Endothelial cell of umbilical vein (primary cell): ENCODE measurements at regions not wholly inside any gene's neighbourhood (a gene's known extent, or its start where the extent isn't known, plus 50 kb on each side); places are given as distances from the start of the nearest gene placed in this dataset.

Experiments
- BruUV-seq: library from RNA; stranded (reverse); fragments of 400-500 nt; replicated peaks from 2 replicates; lab custom pipeline; 2021; lab: Mats Ljungman, UMichigan
- CTCF ChIA-PET: fragments of 300-600, 350-600 bp; sonication (Branson Sonifier 250); formaldehyde crosslinking; loops from one replicate; lab custom pipeline; 2021; ENCODE audit warnings: antibody characterized with exemption, inconsistent platforms; lab: Charles Lee
- POLR2A ChIA-PET: fragments of 300-600, 350-600 bp; sonication (Branson Sonifier 250); formaldehyde crosslinking; loops from one replicate; lab custom pipeline; 2021; ENCODE audit warnings: antibody characterized with exemption, inconsistent platforms; lab: Charles Lee
- DNase-seq: peaks from one replicate; pipeline ENCODE4 v3.0.0-alpha.2; 2011; ENCODE audit warnings: low read depth, low spot score
- FAIRE-seq: peaks from 2 replicates; lab custom pipeline; 2011; peaks lifted over from hg19 to GRCh38; lab: Jason Lieb, UNC
- H2AFZ ChIP-seq: 2 replicates; pipeline ENCODE4 v1.6.0; 2012; ENCODE audit warnings: low read depth, low read length, control low read depth, inconsistent platforms
- H3K27ac ChIP-seq: 2 replicates; pipeline ENCODE4 v1.5.1; 2011; ENCODE audit warnings: low read depth, mild to moderate bottlenecking, control low read depth, low read length, moderate library complexity; ENCODE audit not compliant: insufficient read depth
- H3K27me3 ChIP-seq, 2 experiments: 2 replicates each; pipeline versions ENCODE4 v1.6.0 to v1.6.1; 2011; ENCODE audit warnings: low read length in 2 of 2, mixed read lengths in 1 of 2; ENCODE audit not compliant: control insufficient read depth in 2 of 2, insufficient read depth in 2 of 2
- H3K36me3 ChIP-seq, 2 experiments: 2 replicates in 1 of 2; 3 replicates in 1 of 2; pipeline ENCODE4 v1.5.1; 2011; ENCODE audit warnings: low read length in 2 of 2, mild to moderate bottlenecking in 1 of 2, moderate library complexity in 1 of 2; ENCODE audit not compliant: control insufficient read depth in 2 of 2, insufficient read depth in 2 of 2; ENCODE audit errors: extremely low read depth in 1 of 2
- H3K4me1 ChIP-seq: 3 replicates; pipeline ENCODE4 v1.5.1; 2011; ENCODE audit warnings: mild to moderate bottlenecking, low read length; ENCODE audit not compliant: control insufficient read depth, insufficient read depth; ENCODE audit errors: extremely low read depth
- H3K4me2 ChIP-seq: 2 replicates; pipeline ENCODE4 v1.6.1; 2011; ENCODE audit warnings: low read length, control low read depth, mixed read lengths; ENCODE audit not compliant: insufficient read depth
- H3K4me3 ChIP-seq, 3 experiments: fragments of 200-600 bp in 1 of 3; sonication (generic), shearing (Covaris generic) in 1 of 3; replicated peaks in 1 of 3; 2 replicates each; pipeline ENCODE4 v1.5.1; 2011 to 2016; ENCODE audit warnings: control low read depth in 3 of 3, low read length in 3 of 3, mild to moderate bottlenecking in 2 of 3, inconsistent platforms in 1 of 3, low read depth in 1 of 3, moderate library complexity in 1 of 3; ENCODE audit not compliant: insufficient read depth in 1 of 3
- H3K79me2 ChIP-seq: 2 replicates; pipeline ENCODE4 v1.6.0; 2012; ENCODE audit warnings: low read length, inconsistent platforms; ENCODE audit not compliant: control insufficient read depth, insufficient read depth
- H3K9ac ChIP-seq: replicated peaks from 2 replicates; pipeline ENCODE3; 2011; ENCODE audit warnings: low read length, control low read depth; ENCODE audit not compliant: insufficient read depth; ENCODE audit errors: extremely low read depth
- H3K9me1 ChIP-seq: replicated peaks from 3 replicates; pipeline ENCODE4 v1.6.0; 2011; ENCODE audit warnings: mild to moderate bottlenecking, low read length; ENCODE audit not compliant: control insufficient read depth, insufficient read depth; ENCODE audit errors: extremely low read depth
- H3K9me3 ChIP-seq: replicated peaks from 2 replicates; pipeline ENCODE4 v1.5.1; 2012; ENCODE audit warnings: low read length, inconsistent platforms; ENCODE audit not compliant: control insufficient read depth, insufficient read depth
- H4K20me1 ChIP-seq: replicated peaks from 2 replicates; pipeline ENCODE3; 2011; ENCODE audit warnings: mild to moderate bottlenecking, low read length; ENCODE audit not compliant: control insufficient read depth, insufficient read depth; ENCODE audit errors: extremely low read depth
- CTCF ChIP-seq, 2 donors: IDR thresholded peaks; 1 replicate in 1 of 2; 2 replicates in 1 of 2; pipeline ENCODE4 v1.5.1; 2011; ENCODE audit warnings: low read length in 2 of 2, mild to moderate bottlenecking in 2 of 2, moderate library complexity in 2 of 2, control low read depth in 1 of 2, inconsistent platforms in 1 of 2, low read depth in 1 of 2; ENCODE audit not compliant: insufficient read depth in 1 of 2; ENCODE audit errors: extremely low read depth in 1 of 2
- EZH2 ChIP-seq: IDR thresholded peaks from 2 replicates; pipeline ENCODE4 v1.6.1; 2012; ENCODE audit warnings: borderline replicate concordance, low read depth, mild to moderate bottlenecking, moderate library complexity, low read length, inconsistent platforms; ENCODE audit not compliant: severe bottlenecking
- FOS ChIP-seq: IDR thresholded peaks from 2 replicates; pipeline ENCODE4 v1.6.1; 2011; ENCODE audit warnings: mild to moderate bottlenecking, low read length, moderate library complexity, borderline replicate concordance; ENCODE audit not compliant: insufficient read depth
- GATA2 ChIP-seq: IDR thresholded peaks from 2 replicates; pipeline ENCODE4 v1.7.0; 2011; ENCODE audit warnings: low read depth, mild to moderate bottlenecking, moderate library complexity, mixed read lengths, low read length; ENCODE audit not compliant: insufficient read length, insufficient read depth
- JUN ChIP-seq: IDR thresholded peaks from 2 replicates; pipeline ENCODE4 v1.6.1; 2011; ENCODE audit warnings: borderline replicate concordance, low read depth; ENCODE audit not compliant: insufficient read length, insufficient read depth
- MYC ChIP-seq: IDR thresholded peaks from one replicate; pipeline ENCODE4 v1.6.1; 2011; ENCODE audit warnings: mild to moderate bottlenecking, low read depth, low read length
- POLR2A ChIP-seq: IDR thresholded peaks from 2 replicates; pipeline ENCODE4 v1.6.1; 2012; ENCODE audit warnings: low read depth, mild to moderate bottlenecking, control low read depth, low read length
- POLR2AphosphoS5 ChIP-seq: IDR thresholded peaks from 2 replicates; pipeline ENCODE4 v1.6.1; 2012; ENCODE audit warnings: low read depth, mild to moderate bottlenecking, control low read depth, low read length, moderate library complexity; ENCODE audit not compliant: insufficient read depth
- dilution Hi-C: fragments of 300-500 bp; cut with MboI; formaldehyde crosslinking; loops from one replicate; pipeline ENCODE4 v1.15.0; 2019; ENCODE audit warnings: low sequenced_read_pairs; ENCODE audit not compliant: extremely low pct_ligation_motif_present
- intact Hi-C: fragments of 100-400 bp; cut with micrococcal nuclease; formaldehyde crosslinking; loops from one replicate; pipeline ENCODE4 v1.10.0; 2022
- TF ChIP-seq, protein P1 (sequence below): IDR thresholded peaks from 2 replicates; pipeline ENCODE4 v1.6.1; 2011; ENCODE audit not compliant: insufficient read depth, insufficient read length

GRCh38 chr22:26845021-26845743 lies 187.8 kb downstream of the MIAT start:
- no peaks in the 10 kb centered on the region for H3K9me3 ChIP-seq
- no peak overlapping the region for H3K9ac ChIP-seq
- ChIA-PET POLR2A (no interaction called here), CTCF (interaction anchor here (2.1 kb wide), 1 partner anchor 9 kb away, joined by 5 read pairs; no protein-coding TSS in a partner anchor)
- FAIRE-seq: peak; percentile 4
- peaks cover 5 to 7% of the 10 kb centered on the region in 2 experiments for H3K27me3 ChIP-seq
- no peaks in the 10 kb centered on the region for H3K36me3 ChIP-seq
- no TSS peak for BruUV-seq
- peak; percentile 31 for DNase-seq
- no peak overlapping the region for H3K27ac ChIP-seq
- TF ChIP-seq MYC (no peak), JUN (no peak), POLR2AphosphoS5 (no peak), FOS (no peak), POLR2A (no peak), GATA2 (no peak), EZH2 (no peak), CTCF (IDR thresholded peaks at IDR 0.05; ENCODE audit: extremely low read depth in 1 of 2, insufficient read depth in 1 of 2, low read depth in 1 of 2, low read length in 2 of 2) (no peak)
- TF ChIP-seq, protein P1, sequence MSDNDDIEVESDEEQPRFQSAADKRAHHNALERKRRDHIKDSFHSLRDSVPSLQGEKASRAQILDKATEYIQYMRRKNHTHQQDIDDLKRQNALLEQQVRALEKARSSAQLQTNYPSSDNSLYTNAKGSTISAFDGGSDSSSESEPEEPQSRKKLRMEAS: no peak
- no peaks in the 10 kb centered on the region for H3K79me2 ChIP-seq
- no peak overlapping the region for H3K4me3 ChIP-seq
- H4K20me1 ChIP-seq: no peaks in the 10 kb centered on the region
- no peak overlapping the region for H3K4me2 ChIP-seq
- no peaks in the 10 kb centered on the region for H3K9me1 ChIP-seq
- H3K4me1 ChIP-seq: peaks cover 3% of the 10 kb centered on the region
- dilution Hi-C loops (no loop called here), intact Hi-C loops (no loop called here)
- H2AFZ ChIP-seq: no peak overlapping the region
